Liver (tissue), 3 donors: ENCODE measurements at regions not wholly inside any gene's neighbourhood (a gene's known extent, or its start where the extent isn't known, plus 50 kb on each side); places are given as distances from the start of the nearest gene placed in this dataset.

ENCODE experiments used
- CTCF ChIP-seq: fragments of 150-350 bp; IDR thresholded peaks from 2 replicates; pipeline ENCODE4 v1.5.1; 2017; ENCODE audit warnings: improper control_type of control experiment, low read depth, low read length; ENCODE audit not compliant: missing input control
- EGR1 ChIP-seq, 2 donors: IDR thresholded peaks; 2 replicates each; pipeline ENCODE4 v1.6.1; 2016 to 2018; ENCODE audit warnings: antibody characterized with exemption in 2 of 2, low read depth in 2 of 2
- GABPA ChIP-seq, 2 donors: IDR thresholded peaks in 1 of 2; conservative IDR thresholded peaks in 1 of 2; 2 replicates each; pipeline ENCODE4 v1.6.1; 2016; ENCODE audit warnings: antibody characterized with exemption in 2 of 2, mild to moderate bottlenecking in 1 of 2, moderate library complexity in 1 of 2
- HNF4A ChIP-seq, 2 donors: conservative IDR thresholded peaks; 2 replicates each; pipeline ENCODE4 v1.6.1; 2016; ENCODE audit warnings: antibody characterized with exemption in 2 of 2, mild to moderate bottlenecking in 2 of 2
- RAD21 ChIP-seq, 2 donors: IDR thresholded peaks; 2 replicates each; pipeline ENCODE4 v1.6.1; 2016; ENCODE audit warnings: antibody characterized with exemption in 2 of 2, mild to moderate bottlenecking in 2 of 2
- REST ChIP-seq: IDR thresholded peaks from 2 replicates; pipeline ENCODE4 v1.6.1; 2016; ENCODE audit warnings: antibody characterized with exemption, mild to moderate bottlenecking
- RXRA ChIP-seq, 2 donors: IDR thresholded peaks; 2 replicates each; pipeline ENCODE4 v1.6.1; 2017 to 2018; ENCODE audit warnings: antibody characterized with exemption in 2 of 2, mild to moderate bottlenecking in 1 of 2
- SP1 ChIP-seq: IDR thresholded peaks from 2 replicates; pipeline ENCODE4 v1.6.1; 2018; ENCODE audit warnings: antibody characterized with exemption, mild to moderate bottlenecking
- TAF1 ChIP-seq: conservative IDR thresholded peaks from 2 replicates; pipeline ENCODE4 v1.6.1; 2016; ENCODE audit warnings: antibody characterized with exemption, mild to moderate bottlenecking
- YY1 ChIP-seq: IDR thresholded peaks from 2 replicates; pipeline ENCODE4 v1.6.1; 2016; ENCODE audit warnings: antibody characterized with exemption, mild to moderate bottlenecking
- ZBTB33 ChIP-seq: IDR thresholded peaks from 2 replicates; pipeline ENCODE4 v1.6.1; 2016; ENCODE audit warnings: antibody characterized with exemption
- donor health status: healthy.
- donor health status: healthy.

GRCh38 chr17:64742326-64742725, 80.2 kb upstream of the SMURF2 start:
- TF ChIP-seq CTCF (no peak), RAD21 (IDR thresholded peaks at IDR 0.05) (no peak), HNF4A (conservative IDR thresholded peaks at IDR 0.05) (no peak), SP1 (no peak), ZBTB33 (no peak), REST (no peak), EGR1 (IDR thresholded peaks at IDR 0.05; ENCODE audit: low read depth in 2 of 2) (no peak), GABPA (IDR thresholded peaks at IDR 0.05 in 1 of 2, conservative IDR thresholded peaks at IDR 0.05 in 1 of 2) (no peak), YY1 (no peak), RXRA (IDR thresholded peaks at IDR 0.05) (no peak), TAF1 (no peak)
